AG08396 (cell line): ENCODE measurements at regions not wholly inside any gene's neighbourhood (a gene's known extent, or its start where the extent isn't known, plus 50 kb on each side); places are given as distances from the start of the nearest gene placed in this dataset.
"Not testable (repeated sequence)": the region's sequence is repeated elsewhere in the genome, so short reads cannot be mapped to it uniquely, and the experiment has no call there.

Experiments
- DNase-seq: peaks from one replicate; pipeline ENCODE4 v3.0.0; 2012; ENCODE audit warnings: low spot score, mixed read lengths

DNA sequence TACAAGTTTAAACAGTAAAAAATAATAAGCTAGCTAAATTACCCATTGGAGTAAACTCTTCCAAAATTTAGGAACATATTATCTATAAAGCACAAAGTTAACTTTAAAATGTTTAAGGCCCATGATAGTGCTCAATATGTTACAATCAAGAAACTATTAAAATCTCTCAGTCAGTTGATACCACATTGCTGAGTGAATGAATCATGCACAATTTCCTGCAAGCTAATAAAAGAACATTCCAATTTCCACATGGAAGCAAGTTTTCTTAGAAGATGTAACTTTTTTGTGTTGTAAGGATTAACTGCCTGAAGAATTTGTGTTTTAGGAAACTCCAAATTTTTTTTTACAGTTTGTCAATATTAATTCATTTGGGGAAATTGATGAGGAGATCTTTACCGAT, 666.6 kb downstream of the SLITRK1 start:
- peak; percentile 2 for DNase-seq

GRCh38 chr13:83214452-83214851, 667.8 kb downstream of the SLITRK1 start:
- DNase-seq = no peak

DNA sequence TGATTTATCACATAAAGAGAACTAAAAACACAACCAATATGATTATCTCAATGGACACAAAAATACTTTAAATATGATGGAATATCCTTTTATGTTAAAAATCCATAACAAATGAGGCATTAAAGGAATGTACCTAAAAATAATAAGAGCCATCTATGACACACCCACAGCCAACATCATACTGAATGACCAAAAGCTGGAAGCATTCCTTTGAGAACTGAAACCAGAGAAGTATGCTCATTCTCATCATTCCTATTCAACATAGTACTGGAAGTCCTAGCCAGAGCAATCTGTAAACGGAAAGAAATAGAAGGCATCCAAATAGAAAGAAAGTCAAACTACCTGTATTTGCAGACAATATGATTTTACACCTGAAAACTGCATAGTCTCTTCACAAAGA, 671.0 kb downstream of the SLITRK1 start:
- DNase-seq = no peak

- no peak for DNase-seq
Measured at GRCh38 chr13:83204886-83205285, 677.4 kb downstream of the SLITRK1 start.

DNA sequence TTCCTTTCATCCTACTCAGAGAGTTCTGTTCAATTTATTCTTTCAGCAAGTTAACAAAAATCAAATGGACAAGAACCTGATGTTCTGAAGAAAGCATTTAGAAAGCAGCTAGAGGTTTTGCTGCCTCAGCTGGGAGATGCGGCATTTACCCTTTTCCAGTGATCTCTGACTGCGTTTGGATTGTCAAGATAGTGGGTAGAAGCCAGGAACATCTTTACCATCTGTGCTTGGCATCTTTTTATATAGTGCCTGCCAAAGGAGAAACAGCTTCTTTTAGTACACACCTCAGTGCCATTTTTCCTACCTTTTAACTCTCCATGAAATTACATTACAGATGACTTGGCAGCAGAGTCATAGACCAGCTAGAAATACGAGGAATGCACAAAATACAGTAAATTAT, 680.8 kb downstream of the SLITRK1 start:
- no peak for DNase-seq

DNA sequence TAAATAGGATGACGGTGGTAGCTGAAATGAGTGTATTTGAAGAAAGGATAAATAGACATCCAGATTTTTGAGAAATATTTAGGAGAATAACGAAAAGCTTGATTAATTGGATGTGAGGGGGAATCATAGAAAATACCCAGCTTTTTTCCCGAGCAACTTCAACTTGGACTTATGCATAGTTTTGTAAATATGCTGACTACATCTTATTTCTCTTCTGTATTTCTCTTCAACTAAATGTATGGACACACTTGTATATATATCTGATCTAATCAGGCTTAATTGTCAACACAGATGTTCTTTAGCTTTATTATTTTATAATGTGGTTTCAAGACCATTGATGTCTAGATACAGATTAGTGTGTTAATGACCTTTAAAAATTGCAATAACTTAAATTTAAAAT, 685.0 kb downstream of the SLITRK1 start:
- DNase-seq = no peak

DNA sequence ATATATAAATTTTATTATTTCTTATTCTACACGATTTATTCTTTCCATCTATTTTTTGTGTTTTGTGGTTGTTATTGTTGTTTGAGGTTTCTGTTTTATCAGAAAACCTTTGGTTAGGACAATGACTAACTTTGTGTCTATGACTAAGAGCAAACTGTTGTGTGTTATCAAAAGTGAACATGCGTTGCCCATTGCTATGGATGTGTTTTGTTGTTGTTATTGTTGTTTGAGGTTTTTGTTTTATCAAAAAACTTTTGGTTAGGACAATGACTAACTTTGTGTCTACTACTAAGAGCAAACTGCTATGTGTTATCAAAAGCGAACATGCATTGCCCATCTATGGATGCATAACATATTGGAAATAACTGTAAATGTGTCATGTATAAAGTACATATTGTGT, 692.3 kb downstream of the SLITRK1 start:
- no peak for DNase-seq

GRCh38 chr13:83184819-83185218, 697.5 kb downstream of the SLITRK1 start:
- DNase-seq = no peak

- DNase-seq = no peak
Measured at GRCh38 chr13:83184150-83184475, 698.2 kb downstream of the SLITRK1 start.

GRCh38 chr13:83183439-83184149, 698.7 kb downstream of the SLITRK1 start:
- DNase-seq = no peak

DNA sequence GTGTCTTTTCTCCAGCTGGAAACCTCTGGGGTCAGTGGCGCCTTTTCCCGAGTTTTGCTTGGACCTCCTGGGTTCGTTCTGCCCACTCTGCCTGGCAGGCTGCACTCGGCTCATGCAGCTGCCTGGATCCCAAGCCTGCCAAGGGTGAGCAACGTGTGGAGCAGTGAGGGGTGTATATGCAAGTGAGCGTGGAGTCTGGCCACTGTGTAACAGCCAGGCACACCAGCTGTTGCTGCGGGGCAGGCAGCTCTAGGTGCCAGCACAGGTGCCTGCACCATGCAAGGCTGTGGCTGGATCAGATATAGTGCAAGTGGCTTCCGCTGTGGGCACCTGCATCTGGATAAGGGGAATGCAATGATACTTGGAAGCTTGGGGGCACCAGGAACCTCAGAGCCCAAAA, 699.4 kb downstream of the SLITRK1 start:
- DNase-seq = no peak

- no peak for DNase-seq
Measured at GRCh38 chr13:83178008-83178407, 704.3 kb downstream of the SLITRK1 start.

GRCh38 chr13:83168590-83168989, 713.7 kb downstream of the SLITRK1 start:
- DNase-seq = no peak

GRCh38 chr13:83167203-83167602, 715.1 kb downstream of the SLITRK1 start:
- no peak for DNase-seq

DNA sequence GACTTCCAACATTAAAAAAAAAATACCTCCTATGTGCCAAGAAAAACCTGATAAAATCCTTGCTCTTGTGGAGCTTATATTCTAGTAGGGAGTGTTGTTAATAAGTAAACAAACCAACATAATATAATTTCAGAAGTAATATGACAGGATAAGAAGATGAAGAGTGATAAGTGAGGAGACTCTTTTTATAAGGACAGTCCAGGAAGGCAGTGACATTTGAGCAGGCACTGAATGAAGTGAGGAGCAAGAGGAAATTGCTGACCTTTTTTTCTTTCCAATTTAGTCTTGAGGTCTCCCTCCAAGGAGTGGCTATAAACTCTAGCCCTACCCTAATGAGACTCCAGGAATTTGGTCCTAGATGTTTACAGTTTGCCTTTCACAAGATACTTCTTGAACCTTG, 715.7 kb downstream of the SLITRK1 start:
- no peak for DNase-seq

DNA sequence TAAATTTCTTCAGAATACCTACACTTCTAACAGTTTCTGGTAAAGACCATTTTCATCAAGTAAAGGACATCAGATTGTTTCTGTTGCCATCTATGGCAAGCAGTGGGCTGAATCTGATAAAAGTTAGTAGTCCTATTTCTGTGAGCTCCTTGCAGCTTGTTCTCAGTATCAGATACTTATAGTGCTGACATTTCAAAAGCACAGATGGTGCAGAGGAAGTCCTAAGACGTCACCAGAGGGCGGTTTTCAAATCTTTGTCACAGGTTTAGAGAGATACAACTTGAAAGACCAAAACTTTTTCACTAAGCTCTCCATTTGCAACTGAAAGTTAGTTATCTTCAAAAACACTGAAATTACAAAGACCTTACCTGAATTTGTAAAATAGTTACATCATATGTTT, 719.8 kb downstream of the SLITRK1 start:
- no peak for DNase-seq

DNA sequence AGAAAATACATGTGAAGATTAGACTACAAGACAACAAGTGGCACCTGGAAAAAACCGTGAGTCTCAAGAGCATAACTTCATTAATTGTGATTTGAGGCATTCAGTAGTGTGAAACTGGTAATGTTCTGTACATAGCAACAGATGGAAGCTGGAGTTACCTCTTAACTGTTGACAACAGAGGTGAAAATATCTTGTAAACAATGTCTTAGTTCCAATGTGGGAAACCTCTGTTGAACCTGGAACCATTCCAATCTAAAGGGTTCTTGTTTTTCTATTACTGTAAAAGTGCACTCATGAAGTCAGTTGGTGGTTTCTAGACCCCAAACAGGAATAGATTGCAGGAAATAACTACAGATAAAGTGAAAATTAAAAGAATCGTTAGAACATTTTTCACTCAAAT, 728.4 kb downstream of the SLITRK1 start:
- DNase-seq = no peak

- DNase-seq = no peak
Measured at GRCh38 chr13:83151308-83151660, 731.0 kb downstream of the SLITRK1 start.

- DNase-seq = no peak
Measured at GRCh38 chr13:83150616-83151307, 731.5 kb downstream of the SLITRK1 start.

DNA sequence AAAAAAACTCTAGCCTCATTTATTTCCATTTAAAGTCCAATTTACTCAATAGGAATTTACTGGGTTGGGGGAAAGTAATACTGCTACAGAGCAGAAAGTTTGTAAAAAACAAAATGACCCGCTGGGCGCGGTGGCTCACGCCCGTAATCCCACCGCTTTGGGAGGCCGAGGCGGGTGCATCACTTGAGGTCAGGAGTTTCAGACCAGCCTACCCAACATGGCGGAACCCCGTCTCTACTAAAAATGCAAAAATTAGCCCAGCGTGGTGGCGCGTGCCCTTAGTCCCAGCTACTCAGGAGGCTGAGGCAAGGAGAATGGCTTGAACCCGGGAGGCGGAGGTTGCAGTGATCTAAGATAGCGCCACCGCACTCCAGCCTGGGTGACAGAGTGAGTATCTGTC, 745.6 kb downstream of the SLITRK1 start:
- DNase-seq = no peak

GRCh38 chr13:83125791-83126190, 756.5 kb downstream of the SLITRK1 start:
- DNase-seq = no peak

- DNase-seq = no peak
Measured at GRCh38 chr13:83121896-83122295, 760.4 kb downstream of the SLITRK1 start.

- no peak for DNase-seq
Measured at GRCh38 chr13:83117046-83117445, 765.2 kb downstream of the SLITRK1 start.

DNA sequence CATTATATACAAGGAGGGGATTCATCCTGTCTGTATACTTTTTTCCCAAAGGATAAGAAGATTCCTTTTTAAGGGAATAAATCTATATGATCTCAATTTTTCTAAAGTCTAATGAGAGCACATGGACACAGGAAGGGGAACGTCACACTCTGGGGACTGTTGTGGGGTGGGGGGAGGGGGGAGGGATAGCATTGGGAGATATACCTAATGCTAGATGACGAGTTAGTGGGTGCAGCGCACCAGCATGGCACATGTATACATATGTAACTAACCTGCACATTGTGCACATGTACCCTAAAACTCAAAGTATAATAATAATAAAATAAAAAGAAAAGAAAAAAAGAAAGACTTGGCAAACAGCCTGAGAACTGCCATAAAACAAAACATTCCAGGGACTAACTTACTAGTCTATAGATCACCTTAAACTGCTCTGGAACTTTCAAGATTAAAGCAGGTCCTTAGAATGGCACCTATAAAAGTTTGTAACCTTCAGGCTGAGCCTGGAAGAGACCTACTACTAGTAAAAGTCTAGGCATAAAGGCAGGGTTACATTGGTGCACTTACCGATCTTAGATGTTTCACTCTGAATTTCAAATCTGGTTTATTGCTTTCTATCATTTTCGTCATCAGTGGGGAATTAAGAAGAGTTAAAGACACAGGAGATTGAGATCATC, 780.6 kb downstream of the SLITRK1 start:
- DNase-seq = not testable (repeated sequence)
